ENCODE measurements at regions not wholly inside any gene's neighbourhood (a gene's known extent, or its start where the extent isn't known, plus 50 kb on each side); places are given as distances from the start of the nearest gene placed in this dataset.

GRCh38 chr3:71857956-71858355, 73.0 kb upstream of the PROK2 start:
- H3K27me3 ChIP-seq (ENCODE audit: control insufficient read depth, insufficient read depth, low read length), result no peaks in the 10 kb centered on the region
- TF ChIP-seq, protein P1, sequence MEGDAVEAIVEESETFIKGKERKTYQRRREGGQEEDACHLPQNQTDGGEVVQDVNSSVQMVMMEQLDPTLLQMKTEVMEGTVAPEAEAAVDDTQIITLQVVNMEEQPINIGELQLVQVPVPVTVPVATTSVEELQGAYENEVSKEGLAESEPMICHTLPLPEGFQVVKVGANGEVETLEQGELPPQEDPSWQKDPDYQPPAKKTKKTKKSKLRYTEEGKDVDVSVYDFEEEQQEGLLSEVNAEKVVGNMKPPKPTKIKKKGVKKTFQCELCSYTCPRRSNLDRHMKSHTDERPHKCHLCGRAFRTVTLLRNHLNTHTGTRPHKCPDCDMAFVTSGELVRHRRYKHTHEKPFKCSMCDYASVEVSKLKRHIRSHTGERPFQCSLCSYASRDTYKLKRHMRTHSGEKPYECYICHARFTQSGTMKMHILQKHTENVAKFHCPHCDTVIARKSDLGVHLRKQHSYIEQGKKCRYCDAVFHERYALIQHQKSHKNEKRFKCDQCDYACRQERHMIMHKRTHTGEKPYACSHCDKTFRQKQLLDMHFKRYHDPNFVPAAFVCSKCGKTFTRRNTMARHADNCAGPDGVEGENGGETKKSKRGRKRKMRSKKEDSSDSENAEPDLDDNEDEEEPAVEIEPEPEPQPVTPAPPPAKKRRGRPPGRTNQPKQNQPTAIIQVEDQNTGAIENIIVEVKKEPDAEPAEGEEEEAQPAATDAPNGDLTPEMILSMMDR (IDR thresholded peaks at IDR 0.05; ENCODE audit: insufficient read depth, low read length, poor library complexity, severe bottlenecking), result no peak
- H3K36me3 ChIP-seq (ENCODE audit: control insufficient read depth, insufficient read depth, low read length), result no peaks in the 10 kb centered on the region
- H3K4me3 ChIP-seq (ENCODE audit: low read depth, low read length), result no peak overlapping the region
- no peak for DNase-seq (ENCODE audit: low read depth)

- no peaks in the 10 kb centered on the region for H3K27me3 ChIP-seq (ENCODE audit: control insufficient read depth, insufficient read depth, low read length)
- H3K4me3 ChIP-seq (ENCODE audit: low read depth, low read length), result no peak overlapping the region
- no peak for DNase-seq (ENCODE audit: low read depth)
- TF ChIP-seq, protein P1 (IDR thresholded peaks at IDR 0.05; ENCODE audit: insufficient read depth, low read length, poor library complexity, severe bottlenecking), result no peak
- H3K36me3 ChIP-seq (ENCODE audit: control insufficient read depth, insufficient read depth, low read length), result no peaks in the 10 kb centered on the region
Measured at GRCh38 chr3:71854706-71855105, 69.8 kb upstream of the PROK2 start.

GRCh38 chr3:71854096-71854495, 69.1 kb upstream of the PROK2 start:
- no peak for DNase-seq (ENCODE audit: low read depth)
- no peaks in the 10 kb centered on the region for H3K27me3 ChIP-seq (ENCODE audit: control insufficient read depth, insufficient read depth, low read length)
- H3K36me3 ChIP-seq (ENCODE audit: control insufficient read depth, insufficient read depth, low read length), result no peaks in the 10 kb centered on the region
- TF ChIP-seq, protein P1 (IDR thresholded peaks at IDR 0.05; ENCODE audit: insufficient read depth, low read length, poor library complexity, severe bottlenecking), result no peak
- H3K4me3 ChIP-seq (ENCODE audit: low read depth, low read length), result no peak overlapping the region

DNA sequence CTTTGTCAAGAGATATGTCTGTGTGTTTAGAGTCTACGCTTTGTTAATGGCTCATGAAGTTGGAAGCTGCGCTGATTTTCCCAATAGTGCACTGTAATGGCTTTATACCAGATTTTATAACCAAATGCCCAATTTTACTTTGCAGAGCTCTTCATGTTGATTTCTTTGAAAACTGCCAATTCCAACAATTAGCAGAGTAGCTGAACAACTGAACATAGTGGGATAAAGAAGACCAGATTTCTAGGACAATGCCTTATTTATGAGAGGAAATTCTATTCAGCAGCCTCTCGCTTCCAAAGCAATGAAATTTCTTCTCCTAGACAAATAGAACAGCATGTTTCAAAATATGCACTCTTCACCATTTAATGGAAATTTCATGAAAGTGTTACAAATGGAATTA, 66.9 kb upstream of the PROK2 start:
- H3K4me3 ChIP-seq (ENCODE audit: low read depth, low read length), result no peak overlapping the region
- no peak for DNase-seq (ENCODE audit: low read depth)
- TF ChIP-seq, protein P1 (IDR thresholded peaks at IDR 0.05; ENCODE audit: insufficient read depth, low read length, poor library complexity, severe bottlenecking), result no peak
- no peaks in the 10 kb centered on the region for H3K36me3 ChIP-seq (ENCODE audit: control insufficient read depth, insufficient read depth, low read length)
- no peaks in the 10 kb centered on the region for H3K27me3 ChIP-seq (ENCODE audit: control insufficient read depth, insufficient read depth, low read length)

- DNase-seq (ENCODE audit: low read depth), result no peak
- no peaks in the 10 kb centered on the region for H3K36me3 ChIP-seq (ENCODE audit: control insufficient read depth, insufficient read depth, low read length)
- TF ChIP-seq, protein P1 (IDR thresholded peaks at IDR 0.05; ENCODE audit: insufficient read depth, low read length, poor library complexity, severe bottlenecking), result no peak
- no peak overlapping the region for H3K4me3 ChIP-seq (ENCODE audit: low read depth, low read length)
- no peaks in the 10 kb centered on the region for H3K27me3 ChIP-seq (ENCODE audit: control insufficient read depth, insufficient read depth, low read length)
Measured at GRCh38 chr3:71850654-71851053, 65.7 kb upstream of the PROK2 start.

DNA sequence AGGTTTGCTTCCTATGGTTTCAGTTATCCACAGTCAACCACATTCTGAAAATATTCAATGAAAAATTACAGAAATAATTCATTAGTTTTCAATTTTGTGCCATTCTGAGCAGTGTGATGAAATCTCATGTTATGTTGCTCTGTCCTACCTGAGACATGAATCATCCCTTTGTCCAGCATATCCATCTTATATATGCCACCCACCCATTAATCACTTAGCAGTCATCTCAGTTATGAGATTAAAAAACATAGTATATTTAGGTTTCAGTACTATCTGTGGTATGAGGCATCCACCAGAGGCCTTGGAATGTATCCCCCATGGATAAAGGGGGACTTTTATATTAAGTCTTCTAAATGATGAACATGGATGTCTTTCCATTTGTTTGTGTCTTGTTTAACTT, 64.7 kb upstream of the PROK2 start:
- no peak for DNase-seq (ENCODE audit: low read depth)
- TF ChIP-seq, protein P1 (IDR thresholded peaks at IDR 0.05; ENCODE audit: insufficient read depth, low read length, poor library complexity, severe bottlenecking), result no peak
- H3K27me3 ChIP-seq (ENCODE audit: control insufficient read depth, insufficient read depth, low read length), result no peaks in the 10 kb centered on the region

More for the DNA sequence above, 64.7 kb upstream of the PROK2 start:
- Histone ChIP-seq H3K36me3 (ENCODE audit: control insufficient read depth, insufficient read depth, low read length) (no peaks in the 10 kb centered on the region), H3K4me3 (ENCODE audit: low read depth, low read length) (no peak overlapping the region)

All from kidney epithelial cell (primary cell).